Tibial artery (tissue), 4 donors: ENCODE measurements at regions not wholly inside any gene's neighbourhood (a gene's known extent, or its start where the extent isn't known, plus 50 kb on each side); places are given as distances from the start of the nearest gene placed in this dataset.
"Not testable (repeated sequence)": the region's sequence is repeated elsewhere in the genome, so short reads cannot be mapped to it uniquely, and the experiment has no call there.

Experiments
- DNase-seq, 2 donors: peaks; one replicate each; pipeline ENCODE4 v3.0.0-alpha.2; 2019
- H3K27ac ChIP-seq, 2 donors: fragments of 200-600 bp; sonication (generic) in 1 of 2; 1 replicate in 1 of 2; 2 replicates in 1 of 2; pipeline ENCODE4 v1.5.1; 2018 to 2019; ENCODE audit warnings: mild to moderate bottlenecking in 1 of 2
- H3K27me3 ChIP-seq, 2 donors: fragments of 200-600 bp; sonication (generic) in 1 of 2; one replicate each; pipeline versions ENCODE4 v1.5.1 to v1.6.0; 2016 to 2019
- H3K36me3 ChIP-seq, 3 donors: fragments of 200-600 bp; sonication (generic) in 2 of 3; one replicate each; pipeline ENCODE4 v1.5.1; 2016 to 2019; ENCODE audit warnings: mild to moderate bottlenecking in 2 of 3
- H3K4me1 ChIP-seq, 4 donors: fragments of 200-600 bp; sonication (generic) in 2 of 4; 1 replicate in 3 of 4; 2 replicates in 1 of 4; pipeline ENCODE4 v1.5.1; 2016 to 2019
- H3K4me3 ChIP-seq, 2 donors: fragments of 200-600 bp; sonication (generic) in 1 of 2; 1 replicate in 1 of 2; 2 replicates in 1 of 2; pipeline ENCODE4 v1.5.1; 2018 to 2019; ENCODE audit warnings: mild to moderate bottlenecking in 2 of 2
- H3K9me3 ChIP-seq, 3 donors: fragments of 200-600 bp; sonication (generic) in 1 of 3; one replicate each; pipeline ENCODE4 v1.5.1; 2016 to 2019
- CTCF ChIP-seq, 2 experiments: fragments of 200-600 bp in 1 of 2; fragments of 450-650 bp in 1 of 2; IDR thresholded peaks; one replicate each; pipeline ENCODE4 v1.5.1; 2017 to 2019; ENCODE audit warnings: antibody characterized with exemption in 2 of 2, mild to moderate bottlenecking in 1 of 2, moderate library complexity in 1 of 2
- intact Hi-C: fragments of 100-400 bp; cut with DNase I; formaldehyde crosslinking; loops from one replicate; pipeline ENCODE4 v1.15.0; 2023; ENCODE audit warnings: low total_unique reads

- no peak overlapping the region for H3K4me3 ChIP-seq
- no peaks in the 10 kb centered on the region for H3K9me3 ChIP-seq
- no peak overlapping the region for H3K27ac ChIP-seq
- intact Hi-C loops, result no loop called here
- no peaks in the 10 kb centered on the region for H3K27me3 ChIP-seq
- H3K36me3 ChIP-seq, result no peaks in the 10 kb centered on the region
- H3K4me1 ChIP-seq, result no peaks in the 10 kb centered on the region
- DNase-seq, result no peak
- TF ChIP-seq CTCF (IDR thresholded peaks at IDR 0.05), result no peak
Measured at GRCh38 chrX:139002319-139002718, 290.8 kb upstream of the FGF13 start.

- Histone ChIP-seq H3K9me3 (peaks cover 0 to 4% (median 0%) of the 10 kb centered on the region in 3 donors), H3K4me1 (no peaks in the 10 kb centered on the region), H3K36me3 (no peaks in the 10 kb centered on the region), H3K27me3 (no peaks in the 10 kb centered on the region), H3K27ac (no peak overlapping the region), H3K4me3 (no peak overlapping the region)
- no peak for TF ChIP-seq CTCF (IDR thresholded peaks at IDR 0.05)
- DNase-seq, result no peak
- intact Hi-C loops, result no loop called here
Measured at GRCh38 chrX:138996268-138996667, 284.8 kb upstream of the FGF13 start.

GRCh38 chrX:138995458-138995857, 283.9 kb upstream of the FGF13 start:
- H3K4me1 ChIP-seq, result no peaks in the 10 kb centered on the region
- H3K27me3 ChIP-seq, result no peaks in the 10 kb centered on the region
- intact Hi-C loops, result no loop called here
- no peak for DNase-seq
- TF ChIP-seq CTCF (IDR thresholded peaks at IDR 0.05), result no peak
- no peaks in the 10 kb centered on the region for H3K36me3 ChIP-seq
- H3K27ac ChIP-seq, result no peak overlapping the region
- peaks cover 0 to 4% (median 0%) of the 10 kb centered on the region in 3 donors for H3K9me3 ChIP-seq
- H3K4me3 ChIP-seq, result no peak overlapping the region

GRCh38 chrX:138990425-138990824, 278.9 kb upstream of the FGF13 start:
- H3K4me1 ChIP-seq, H3K27ac ChIP-seq, H3K36me3 ChIP-seq, intact Hi-C loops, H3K9me3 ChIP-seq, DNase-seq, H3K4me3 ChIP-seq, H3K27me3 ChIP-seq: not testable (repeated sequence)

- intact Hi-C loops, result no loop called here
- Histone ChIP-seq H3K4me3 (no peak overlapping the region), H3K9me3 (no peaks in the 10 kb centered on the region), H3K36me3 (no peaks in the 10 kb centered on the region), H3K27ac (no peak overlapping the region), H3K27me3 (no peaks in the 10 kb centered on the region), H3K4me1 (no peaks in the 10 kb centered on the region)
- DNase-seq, result no peak
- TF ChIP-seq CTCF (IDR thresholded peaks at IDR 0.05), result no peak
Measured at GRCh38 chrX:138986866-138987265, 275.3 kb upstream of the FGF13 start.

GRCh38 chrX:138986235-138986634, 274.7 kb upstream of the FGF13 start:
- no peak for TF ChIP-seq CTCF (IDR thresholded peaks at IDR 0.05)
- intact Hi-C loops, result no loop called here
- DNase-seq, result no peak
- Histone ChIP-seq H3K27ac (no peak overlapping the region), H3K27me3 (no peaks in the 10 kb centered on the region), H3K9me3 (no peaks in the 10 kb centered on the region), H3K4me1 (no peaks in the 10 kb centered on the region), H3K4me3 (no peak overlapping the region), H3K36me3 (no peaks in the 10 kb centered on the region)
